Skin epidermis (tissue), 12 donors: ENCODE measurements at regions not wholly inside any gene's neighbourhood (a gene's known extent, or its start where the extent isn't known, plus 50 kb on each side); places are given as distances from the start of the nearest gene placed in this dataset.
A peak's percentile ranks its signal among the peaks of the same experiment; 100 is the strongest.
"Not testable (repeated sequence)": the region's sequence is repeated elsewhere in the genome, so short reads cannot be mapped to it uniquely, and the experiment has no call there.

Experiments
- H3K27ac ChIP-seq, 21 experiments: fragments of 200-600 bp; sonication (generic) in 11 of 21; one replicate each; pipeline ENCODE4 v1.5.0; 2020; ENCODE audit warnings: mild to moderate bottlenecking in 3 of 21, inconsistent platforms in 2 of 21, moderate library complexity in 2 of 21
- H3K4me3 ChIP-seq, 7 experiments: fragments of 200-600 bp; sonication (generic) in 2 of 7; one replicate each; pipeline ENCODE4 v1.5.0; 2020; ENCODE audit warnings: inconsistent platforms in 2 of 7, mild to moderate bottlenecking in 2 of 7, moderate library complexity in 1 of 7

GRCh38 chr4:9110700-9111099, 59.5 kb upstream of the FAM90A26 start:
- not testable (repeated sequence) for H3K27ac ChIP-seq, H3K4me3 ChIP-seq

- H3K4me3 ChIP-seq: peak overlapping the region in 1 of 7 experiments; percentile 32
- peak overlapping the region in 2 of 21 experiments; percentile 49 to 57 for H3K27ac ChIP-seq
Observed at GRCh38 chr4:9103148-9103524, 67.1 kb upstream of the FAM90A26 start.

GRCh38 chr4:9102471-9103147, 67.6 kb upstream of the FAM90A26 start:
- Histone ChIP-seq H3K27ac (peak overlapping the region in 5 of 21 experiments; percentile 31 to 60 (median 55)), H3K4me3 (peak overlapping the region in 1 of 7 experiments; percentile 32)

GRCh38 chr4:9096330-9096729, 73.9 kb upstream of the FAM90A26 start:
- H3K27ac ChIP-seq, H3K4me3 ChIP-seq: not testable (repeated sequence)

- not testable (repeated sequence) for H3K27ac ChIP-seq, H3K4me3 ChIP-seq
Observed at GRCh38 chr4:9078796-9079195, 91.4 kb upstream of the FAM90A26 start.

GRCh38 chr4:9076974-9077373, 93.2 kb upstream of the FAM90A26 start:
- not testable (repeated sequence) for H3K4me3 ChIP-seq, H3K27ac ChIP-seq

GRCh38 chr4:9076486-9076885, 93.7 kb upstream of the FAM90A26 start:
- not testable (repeated sequence) for H3K27ac ChIP-seq, H3K4me3 ChIP-seq

GRCh38 chr4:9073371-9073770, 96.8 kb upstream of the FAM90A26 start:
- not testable (repeated sequence) for H3K27ac ChIP-seq

GRCh38 chr4:9072521-9073220, 97.5 kb upstream of the FAM90A26 start:
- not testable (repeated sequence) for H3K27ac ChIP-seq

More at GRCh38 chr4:9073371-9073770, 96.8 kb upstream of the FAM90A26 start:
- H3K4me3 ChIP-seq: not testable (repeated sequence)

GRCh38 chr4:9067923-9068322, 102.3 kb upstream of the FAM90A26 start:
- not testable (repeated sequence) for H3K4me3 ChIP-seq, H3K27ac ChIP-seq

More at GRCh38 chr4:9072521-9073220, 97.5 kb upstream of the FAM90A26 start:
- not testable (repeated sequence) for H3K4me3 ChIP-seq

- H3K4me3 ChIP-seq, H3K27ac ChIP-seq: not testable (repeated sequence)
Observed at GRCh38 chr4:9063612-9064011, 106.6 kb upstream of the FAM90A26 start.

GRCh38 chr4:9024866-9025265, 145.3 kb upstream of the FAM90A26 start:
- H3K27ac ChIP-seq, H3K4me3 ChIP-seq: not testable (repeated sequence)

GRCh38 chr4:9009792-9010191, 138.2 kb upstream of the HMX1 start:
- not testable (repeated sequence) for H3K4me3 ChIP-seq, H3K27ac ChIP-seq

GRCh38 chr4:9008407-9008806, 136.8 kb upstream of the HMX1 start:
- H3K4me3 ChIP-seq, H3K27ac ChIP-seq: not testable (repeated sequence)

GRCh38 chr4:9001153-9001552, 129.5 kb upstream of the HMX1 start:
- not testable (repeated sequence) for H3K27ac ChIP-seq
- H3K4me3 ChIP-seq: peak overlapping the region in 4 of 7 experiments; percentile 2 to 33 (median 26)

- peak overlapping the region in 4 of 7 experiments; percentile 2 to 33 (median 26) for H3K4me3 ChIP-seq
- H3K27ac ChIP-seq: not testable (repeated sequence)
Observed at GRCh38 chr4:9000505-9001001, 128.9 kb upstream of the HMX1 start.

- H3K4me3 ChIP-seq, H3K27ac ChIP-seq: not testable (repeated sequence)
Observed at GRCh38 chr4:8992981-8993380, 121.3 kb upstream of the HMX1 start.

GRCh38 chr4:8991449-8991848, 119.8 kb upstream of the HMX1 start:
- not testable (repeated sequence) for H3K27ac ChIP-seq

GRCh38 chr4:8990341-8990740, 118.7 kb upstream of the HMX1 start:
- not testable (repeated sequence) for H3K27ac ChIP-seq, H3K4me3 ChIP-seq

More at GRCh38 chr4:8991449-8991848, 119.8 kb upstream of the HMX1 start:
- not testable (repeated sequence) for H3K4me3 ChIP-seq

GRCh38 chr4:8985786-8986185, 114.1 kb upstream of the HMX1 start:
- H3K27ac ChIP-seq, H3K4me3 ChIP-seq: not testable (repeated sequence)

GRCh38 chr4:8984641-8985040, 113.0 kb upstream of the HMX1 start:
- H3K4me3 ChIP-seq, H3K27ac ChIP-seq: not testable (repeated sequence)
